Common myeloid progenitor, CD34-positive (primary cell): ENCODE measurements at regions not wholly inside any gene's neighbourhood (a gene's known extent, or its start where the extent isn't known, plus 50 kb on each side); places are given as distances from the start of the nearest gene placed in this dataset.

Experiments
- CTCF ChIA-PET: fragments of 350-600 bp; sonication (Branson Sonifier 250); formaldehyde crosslinking; loops from one replicate; lab custom pipeline; 2021; ENCODE audit warnings: antibody characterized with exemption; lab: Charles Lee
- POLR2A ChIA-PET: fragments of 350-600 bp; sonication (Branson Sonifier 250); formaldehyde crosslinking; loops from one replicate; lab custom pipeline; 2021; ENCODE audit warnings: antibody characterized with exemption; lab: Charles Lee
- DNase-seq, 3 donors: peaks; one replicate each; pipeline versions ENCODE4 v3.0.0 to v3.0.0-alpha.2; 2013
- H3K27ac ChIP-seq, 2 experiments: 1 replicate in 1 of 2; 2 replicates in 1 of 2; pipeline ENCODE4 v1.7.0; 2013; ENCODE audit warnings: inconsistent platforms in 2 of 2, low read length in 2 of 2, mild to moderate bottlenecking in 2 of 2, low read depth in 1 of 2, moderate library complexity in 1 of 2; ENCODE audit not compliant: severe bottlenecking in 2 of 2, insufficient read depth in 1 of 2, poor library complexity in 1 of 2
- H3K27me3 ChIP-seq, 5 experiments: replicated peaks in 2 of 5; 1 replicate in 3 of 5; 2 replicates in 2 of 5; pipeline versions ENCODE4 v1.6.1 to v1.7.0; 2013; ENCODE audit warnings: low read length in 4 of 5, mild to moderate bottlenecking in 2 of 5, moderate library complexity in 2 of 5, inconsistent platforms in 1 of 5; ENCODE audit not compliant: insufficient read depth in 5 of 5, control insufficient read depth in 4 of 5
- H3K36me3 ChIP-seq, 4 experiments: 1 replicate in 2 of 4; 2 replicates in 2 of 4; pipeline versions ENCODE4 v1.6.1 to v1.7.0; 2013; ENCODE audit warnings: low read length in 3 of 4, control low read depth in 1 of 4, mild to moderate bottlenecking in 1 of 4; ENCODE audit not compliant: control insufficient read depth in 4 of 4, insufficient read depth in 4 of 4
- H3K4me1 ChIP-seq, 4 experiments: 1 replicate in 3 of 4; 2 replicates in 1 of 4; pipeline versions ENCODE4 v1.6.1 to v1.7.1; 2013; ENCODE audit warnings: low read length in 3 of 4, mild to moderate bottlenecking in 3 of 4, control low read depth in 1 of 4, inconsistent platforms in 1 of 4, moderate library complexity in 1 of 4; ENCODE audit not compliant: control insufficient read depth in 4 of 4, insufficient read depth in 4 of 4; ENCODE audit errors: control extremely low read depth in 1 of 4
- H3K4me3 ChIP-seq, 7 experiments: 1 replicate in 4 of 7; 2 replicates in 3 of 7; pipeline versions ENCODE4 v1.5.1 to v1.7.0; 2013; ENCODE audit warnings: mild to moderate bottlenecking in 7 of 7, low read length in 6 of 7, moderate library complexity in 6 of 7, inconsistent platforms in 2 of 7, low read depth in 2 of 7, control low read depth in 1 of 7; ENCODE audit not compliant: insufficient read depth in 4 of 7, control insufficient read depth in 1 of 7; ENCODE audit errors: extremely low read depth in 1 of 7
- H3K9me3 ChIP-seq, 5 experiments: 1 replicate in 4 of 5; 2 replicates in 1 of 5; pipeline versions ENCODE4 v1.6.1 to v1.7.1; 2013; ENCODE audit warnings: low read length in 4 of 5, mild to moderate bottlenecking in 2 of 5, inconsistent platforms in 1 of 5, low read depth in 1 of 5, moderate library complexity in 1 of 5; ENCODE audit not compliant: control insufficient read depth in 4 of 5, insufficient read depth in 2 of 5; ENCODE audit errors: control extremely low read depth in 1 of 5
- WGBS: methylation state at CpG from one replicate; pipeline ENCODE4 v1.1.5; 2013; ENCODE audit not compliant: insufficient coverage; 5-methylcytosine and 5-hydroxymethylcytosine counted together

DNA sequence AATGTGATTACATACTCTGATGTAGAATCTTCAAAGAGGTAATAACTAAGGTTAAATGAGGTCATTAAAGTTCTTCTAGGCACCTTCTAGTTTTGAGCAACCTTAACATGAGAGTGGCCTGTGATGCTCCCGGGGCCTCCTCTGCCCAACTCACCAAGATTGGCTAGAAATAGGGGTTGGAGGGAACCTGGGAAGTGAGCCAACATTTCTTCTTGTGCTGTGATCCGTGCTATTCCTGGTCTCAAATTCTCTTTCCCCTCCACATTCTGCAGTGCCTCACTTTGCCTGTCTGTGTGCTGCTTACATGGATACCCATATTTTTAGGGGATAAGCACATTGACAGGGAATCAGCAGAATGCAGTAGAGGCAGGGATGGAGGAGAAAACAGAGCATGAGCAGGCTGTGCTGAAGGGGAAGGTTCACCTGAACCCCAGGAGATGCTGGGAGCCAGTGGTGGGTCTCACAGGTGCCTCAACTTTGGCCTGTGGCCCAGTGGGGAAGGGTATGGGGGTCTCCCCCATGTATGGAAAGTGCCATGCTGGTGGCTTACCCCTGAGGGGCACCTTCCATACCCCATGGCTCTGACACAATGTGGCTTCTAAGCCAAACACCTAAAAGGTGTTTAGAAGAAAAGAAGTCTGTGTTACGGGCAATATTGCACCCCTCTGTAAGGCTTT lies 164.7 kb upstream of the CHD6 start:
- no peak for DNase-seq
- Histone ChIP-seq H3K4me3 (no peak overlapping the region), H3K4me1 (no peaks in the 10 kb centered on the region), H3K36me3 (no peaks in the 10 kb centered on the region), H3K27me3 (peaks cover 0 to 4% (median 0%) of the 10 kb centered on the region in 5 experiments), H3K9me3 (peaks cover 0 to 2% (median 0%) of the 10 kb centered on the region in 5 experiments), H3K27ac (no peak overlapping the region)
- CTCF ChIA-PET, result no interaction called here
- WGBS, result 90% methylated on average over 3 of the region's 3 CpGs
- POLR2A ChIA-PET, result no interaction called here

DNA sequence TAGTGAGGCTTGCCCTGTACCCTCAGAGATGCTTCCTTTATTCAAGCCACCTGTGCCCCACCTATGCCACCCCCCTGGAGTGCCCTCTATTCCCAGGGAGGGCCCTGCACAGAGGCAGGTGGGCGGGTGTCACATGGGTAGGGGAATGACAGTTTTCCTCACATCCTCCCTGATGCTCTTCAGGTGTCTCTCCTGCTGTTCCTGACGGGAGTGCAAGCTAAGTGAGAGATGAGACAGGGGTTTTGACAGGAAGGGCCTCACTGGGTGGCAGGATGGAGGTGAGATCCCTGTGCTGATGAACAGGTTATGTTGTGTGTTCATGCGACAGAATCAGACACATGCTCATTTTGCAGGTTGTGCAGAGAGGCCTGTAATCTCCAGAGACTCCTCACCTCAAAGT lies 164.1 kb upstream of the CHD6 start:
- POLR2A ChIA-PET, result no interaction called here
- no peak for DNase-seq
- peaks cover 0 to 2% (median 0%) of the 10 kb centered on the region in 5 experiments for H3K9me3 ChIP-seq
- H3K4me3 ChIP-seq, result no peak overlapping the region
- H3K36me3 ChIP-seq, result no peaks in the 10 kb centered on the region
- no peaks in the 10 kb centered on the region for H3K4me1 ChIP-seq
- WGBS, result 100% methylated on average over 3 of the region's 3 CpGs
- no peak overlapping the region for H3K27ac ChIP-seq
- H3K27me3 ChIP-seq, result peaks cover 0 to 4% (median 0%) of the 10 kb centered on the region in 5 experiments
- CTCF ChIA-PET, result no interaction called here

DNA sequence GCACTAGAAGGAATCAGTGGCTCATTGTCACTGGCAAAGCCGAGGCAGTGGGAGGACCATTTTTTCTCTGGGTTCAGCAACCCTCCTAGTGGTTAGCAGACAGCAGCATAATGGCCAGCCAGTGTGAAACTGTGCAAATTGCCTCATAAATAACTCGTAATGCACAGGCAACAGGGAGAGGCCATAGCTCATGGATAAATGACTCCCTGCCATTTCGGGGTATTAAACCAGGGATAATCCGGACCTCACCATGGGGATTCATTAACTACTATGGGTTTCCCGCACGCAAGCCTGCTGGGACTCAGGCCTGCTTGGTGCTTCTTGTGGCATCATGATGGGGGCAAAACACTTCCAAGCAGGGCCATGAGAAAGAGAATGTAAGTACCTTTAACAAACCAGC lies 158.2 kb upstream of the CHD6 start:
- POLR2A ChIA-PET, result no interaction called here
- CTCF ChIA-PET, result no interaction called here
- Histone ChIP-seq H3K9me3 (no peaks in the 10 kb centered on the region), H3K27me3 (peaks cover 0 to 15% (median 3%) of the 10 kb centered on the region in 5 experiments), H3K36me3 (no peaks in the 10 kb centered on the region), H3K4me1 (no peaks in the 10 kb centered on the region), H3K4me3 (no peak overlapping the region), H3K27ac (no peak overlapping the region)
- DNase-seq, result no peak
- 89% methylated on average over 6 of the region's 6 CpGs for WGBS

DNA sequence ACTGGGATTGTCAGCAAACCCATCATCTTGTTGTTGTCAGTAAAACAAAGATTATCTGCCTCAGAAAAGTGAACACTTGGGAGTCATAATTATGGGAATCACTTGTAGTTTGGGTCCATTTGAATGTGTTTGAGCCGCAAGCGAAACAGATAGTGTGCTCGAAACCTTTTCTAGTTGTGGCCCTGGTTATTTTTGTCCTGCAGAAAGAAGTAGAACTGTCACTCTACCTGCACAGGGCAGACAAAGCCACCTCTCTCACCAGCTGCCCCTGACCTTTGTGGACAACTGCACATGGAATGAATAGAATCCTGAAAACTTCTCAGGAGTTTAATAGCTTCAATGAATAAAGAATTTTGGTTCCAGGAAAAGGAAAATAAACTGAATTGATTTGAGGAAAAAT lies 156.1 kb upstream of the CHD6 start:
- Histone ChIP-seq H3K27ac (no peak overlapping the region), H3K9me3 (no peaks in the 10 kb centered on the region), H3K4me1 (no peaks in the 10 kb centered on the region), H3K4me3 (no peak overlapping the region), H3K27me3 (peaks cover 0 to 26% (median 3%) of the 10 kb centered on the region in 5 experiments), H3K36me3 (no peaks in the 10 kb centered on the region)
- ChIA-PET POLR2A (no interaction called here), CTCF (no interaction called here)
- no peak for DNase-seq
- no CpG with 5 or more reads among the region's 3 CpGs for WGBS

DNA sequence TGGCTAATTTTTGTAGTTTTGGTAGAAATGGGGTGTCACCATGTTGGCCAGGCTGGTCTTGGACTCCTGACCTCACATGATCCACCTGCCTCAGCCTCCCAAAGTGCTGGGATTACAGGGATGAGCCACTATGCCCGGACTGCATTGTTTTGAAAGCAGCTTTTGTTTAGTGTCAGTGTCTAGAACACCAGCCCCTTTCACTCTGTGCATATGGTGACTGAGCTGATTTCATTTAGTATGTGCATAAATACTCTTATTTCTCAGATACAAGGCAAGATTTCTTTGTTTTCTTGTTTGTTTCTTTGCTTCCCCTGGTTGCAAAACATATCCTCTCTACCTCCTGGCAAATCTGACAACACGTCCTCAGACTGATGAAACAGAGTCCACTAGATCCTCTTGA lies 152.8 kb upstream of the CHD6 start:
- no peak overlapping the region for H3K4me3 ChIP-seq
- H3K4me1 ChIP-seq, result no peaks in the 10 kb centered on the region
- H3K27me3 ChIP-seq, result peaks cover 0 to 21% (median 3%) of the 10 kb centered on the region in 5 experiments
- DNase-seq, result no peak
- no peak overlapping the region for H3K27ac ChIP-seq
- CTCF ChIA-PET, result no interaction called here
- POLR2A ChIA-PET, result no interaction called here
- no peaks in the 10 kb centered on the region for H3K36me3 ChIP-seq
- no peaks in the 10 kb centered on the region for H3K9me3 ChIP-seq
- WGBS, result 83% methylated on average over 1 of the region's 2 CpGs

DNA sequence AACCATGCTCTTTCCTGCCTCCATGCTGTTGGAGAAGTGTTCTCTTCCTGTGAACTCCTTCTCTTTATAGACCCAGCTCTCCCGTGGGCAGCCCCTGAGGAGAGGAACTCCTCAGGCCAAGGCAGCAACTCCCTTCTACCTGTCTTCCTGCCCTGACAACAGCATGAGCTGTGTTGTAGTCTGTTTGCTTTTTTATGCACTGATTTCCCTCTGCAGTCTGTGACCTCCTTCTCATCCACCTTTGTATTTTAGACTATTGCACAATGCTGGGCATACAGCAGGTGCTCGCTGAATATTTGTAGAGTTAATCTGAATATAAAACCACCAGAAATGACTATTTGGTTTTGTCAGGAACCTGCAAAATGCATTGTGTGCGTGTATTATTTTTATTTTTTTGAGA lies 152.2 kb upstream of the CHD6 start:
- H3K27ac ChIP-seq, result no peak overlapping the region
- POLR2A ChIA-PET, result no interaction called here
- no peaks in the 10 kb centered on the region for H3K9me3 ChIP-seq
- H3K36me3 ChIP-seq, result no peaks in the 10 kb centered on the region
- H3K4me1 ChIP-seq, result no peaks in the 10 kb centered on the region
- no peak overlapping the region for H3K4me3 ChIP-seq
- 61% methylated on average over 3 of the region's 3 CpGs for WGBS
- CTCF ChIA-PET, result no interaction called here
- no peak for DNase-seq
- peaks cover 0 to 21% (median 3%) of the 10 kb centered on the region in 5 experiments for H3K27me3 ChIP-seq

DNA sequence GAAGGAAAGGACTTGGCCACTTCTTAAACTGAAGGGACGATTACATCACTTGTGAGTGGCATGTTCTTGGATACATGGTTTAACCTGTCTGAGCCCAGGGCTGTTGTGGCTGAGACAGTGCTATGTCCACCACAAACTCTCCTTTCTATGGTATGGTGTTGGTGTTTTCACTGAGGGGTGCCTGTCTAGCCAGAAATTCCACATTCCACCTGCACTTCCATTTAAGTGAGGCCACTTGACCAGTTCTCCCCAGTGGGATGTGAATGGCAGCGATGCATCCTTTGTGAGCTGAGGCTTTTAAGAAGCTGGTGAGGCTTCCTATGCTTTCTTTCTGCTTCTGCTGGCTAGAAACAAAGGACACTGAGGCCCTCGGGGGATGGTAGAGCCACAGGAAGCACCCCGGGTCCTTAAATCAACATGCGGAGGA lies 151.4 kb upstream of the CHD6 start:
- POLR2A ChIA-PET, result no interaction called here
- Histone ChIP-seq H3K36me3 (no peaks in the 10 kb centered on the region), H3K4me3 (no peak overlapping the region), H3K9me3 (no peaks in the 10 kb centered on the region), H3K4me1 (no peaks in the 10 kb centered on the region), H3K27me3 (peaks cover 0 to 20% (median 2%) of the 10 kb centered on the region in 5 experiments), H3K27ac (no peak overlapping the region)
- 23% methylated on average over 4 of the region's 5 CpGs for WGBS
- CTCF ChIA-PET, result no interaction called here
- DNase-seq, result no peak
